LoVo (cell line): ENCODE measurements at regions not wholly inside any gene's neighbourhood (a gene's known extent, or its start where the extent isn't known, plus 50 kb on each side); places are given as distances from the start of the nearest gene placed in this dataset.
"Not testable (repeated sequence)": the region's sequence is repeated elsewhere in the genome, so short reads cannot be mapped to it uniquely, and the experiment has no call there.

ENCODE experiments used
- DNase-seq: peaks from one replicate; pipeline ENCODE4 v3.0.0-alpha.2; 2016; ENCODE audit warnings: low spot score

GRCh38 chr12:75798136-75798926 lies 233.2 kb downstream of the PHLDA1 start:
- no peak for DNase-seq

- no peak for DNase-seq
These were observed 236.5 kb downstream of the PHLDA1 start for GRCh38 chr12:75795125-75795524.

GRCh38 chr12:75792687-75793086 lies 238.9 kb downstream of the PHLDA1 start:
- no peak for DNase-seq

GRCh38 chr12:75790219-75790618 lies 241.4 kb downstream of the PHLDA1 start:
- DNase-seq, result peak; percentile 42

GRCh38 chr12:75787146-75787545 lies 244.4 kb downstream of the PHLDA1 start:
- DNase-seq, result not testable (repeated sequence)

- no peak for DNase-seq
These were observed 245.5 kb downstream of the PHLDA1 start for GRCh38 chr12:75786070-75786469.

- DNase-seq, result peak; percentile 67
These were observed 247.0 kb downstream of the PHLDA1 start for GRCh38 chr12:75784591-75784990.

- no peak for DNase-seq
These were observed 248.3 kb downstream of the PHLDA1 start for GRCh38 chr12:75783093-75783877.

- DNase-seq, result no peak
These were observed 249.5 kb downstream of the PHLDA1 start for GRCh38 chr12:75782069-75782581.

GRCh38 chr12:75781532-75782046 lies 250.0 kb downstream of the PHLDA1 start:
- DNase-seq, result peak; percentile 86

- peak; percentile 54 for DNase-seq
These were observed 251.6 kb downstream of the PHLDA1 start for GRCh38 chr12:75779891-75780496.

GRCh38 chr12:75774261-75775052 lies 257.1 kb downstream of the PHLDA1 start:
- no peak for DNase-seq

GRCh38 chr12:75773377-75773776 lies 258.2 kb downstream of the PHLDA1 start:
- DNase-seq, result no peak

- DNase-seq, result no peak
These were observed 259.6 kb upstream of the KRR1 start for GRCh38 chr12:75771023-75771422.

GRCh38 chr12:75767957-75768356 lies 256.5 kb upstream of the KRR1 start:
- DNase-seq, result no peak

- DNase-seq, result peak; percentile 88
These were observed 255.1 kb upstream of the KRR1 start for GRCh38 chr12:75766263-75767160.

- DNase-seq, result no peak
These were observed 254.0 kb upstream of the KRR1 start for GRCh38 chr12:75765170-75766059.

- DNase-seq, result no peak
These were observed 252.9 kb upstream of the KRR1 start for GRCh38 chr12:75764091-75764841.
